AG09319 (cell line): ENCODE measurements at regions not wholly inside any gene's neighbourhood (a gene's known extent, or its start where the extent isn't known, plus 50 kb on each side); places are given as distances from the start of the nearest gene placed in this dataset.

ENCODE experiments used
- DNase-seq: peaks from one replicate; pipeline ENCODE4 v3.0.0-alpha.2; 2010; ENCODE audit warnings: low read depth; ENCODE audit errors: extremely low read depth
- CTCF ChIP-seq: IDR thresholded peaks from 2 replicates; pipeline ENCODE4 v1.5.1; 2011; ENCODE audit warnings: low read depth, mild to moderate bottlenecking, inconsistent platforms, low read length, moderate library complexity

- DNase-seq = no peak
- no peak for TF ChIP-seq CTCF
Measured at GRCh38 chr3:193901007-193901406, 234.9 kb upstream of the HES1 start.

GRCh38 chr3:193902607-193903511 lies 233.1 kb upstream of the HES1 start:
- DNase-seq = no peak
- TF ChIP-seq CTCF = no peak

GRCh38 chr3:193903512-193903817 lies 232.5 kb upstream of the HES1 start:
- no peak for TF ChIP-seq CTCF
- DNase-seq = no peak

- no peak for DNase-seq
- TF ChIP-seq CTCF = no peak
Measured at GRCh38 chr3:193903966-193904365, 232.0 kb upstream of the HES1 start.

- TF ChIP-seq CTCF = no peak
- no peak for DNase-seq
Measured at GRCh38 chr3:193905541-193906396, 230.2 kb upstream of the HES1 start.

GRCh38 chr3:193906849-193907410 lies 229.0 kb upstream of the HES1 start:
- no peak for DNase-seq
- no peak for TF ChIP-seq CTCF

GRCh38 chr3:193908181-193908744 lies 227.7 kb upstream of the HES1 start:
- TF ChIP-seq CTCF = no peak
- no peak for DNase-seq
